ENCODE measurements at regions not wholly inside any gene's neighbourhood (a gene's known extent, or its start where the extent isn't known, plus 50 kb on each side); places are given as distances from the start of the nearest gene placed in this dataset.

- TF ChIP-seq CTCF (IDR thresholded peaks at IDR 0.05), result no peak
- TF ChIP-seq POLR2A (IDR thresholded peaks at IDR 0.05), result no peak
- no peak for TF ChIP-seq POLR2AphosphoS5 (IDR thresholded peaks at IDR 0.05)
Observed at GRCh38 chr13:23105051-23105450, 75.7 kb upstream of the SGCG start.
